ENCODE measurements at regions not wholly inside any gene's neighbourhood (a gene's known extent, or its start where the extent isn't known, plus 50 kb on each side); places are given as distances from the start of the nearest gene placed in this dataset.

DNA sequence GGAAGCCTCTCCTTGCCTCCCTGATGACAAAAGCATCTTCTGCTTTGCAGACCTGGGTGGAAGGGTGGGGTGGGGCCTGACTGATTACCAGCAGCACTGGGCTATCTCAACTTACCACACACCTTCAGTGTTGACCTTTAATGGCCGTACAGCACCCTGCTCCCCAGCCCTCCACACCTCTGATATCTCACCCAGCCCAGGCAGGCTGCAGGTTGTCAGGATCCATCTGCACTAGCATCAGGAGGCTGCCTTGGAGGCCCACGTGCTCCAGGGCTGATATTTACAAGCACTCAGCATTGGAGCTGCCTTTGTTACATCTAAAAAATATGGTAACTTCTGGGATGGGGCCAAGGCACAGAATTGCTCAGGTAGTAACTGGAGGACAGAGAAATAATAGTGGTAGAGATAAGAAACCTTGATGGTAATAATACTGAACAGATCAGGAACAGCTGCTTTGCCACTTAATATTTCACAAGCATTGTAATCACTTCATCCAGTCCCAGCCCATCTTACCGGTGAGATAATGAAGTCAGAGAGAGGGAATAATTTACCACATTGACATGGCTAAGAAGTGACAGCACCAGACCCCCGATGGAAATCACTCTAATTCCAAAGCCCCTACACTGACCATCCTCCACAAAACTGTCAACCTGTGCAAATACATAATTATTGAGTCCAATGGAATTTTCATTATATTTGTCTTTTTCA is 125.2 kb upstream of the RFLNA start (continued):
- TF ChIP-seq POLR3G (IDR thresholded peaks at IDR 0.05; ENCODE audit: extremely low read depth, insufficient read length, insufficient replicate concordance) (no peak), SREBF2 (CRISPR knock-in tag; IDR thresholded peaks at IDR 0.05) (no peak), CBX5 (IDR thresholded peaks at IDR 0.05; ENCODE audit: borderline replicate concordance, low read depth) (no peak), MEF2A (IDR thresholded peaks at IDR 0.05; ENCODE audit: control insufficient read depth, low read depth, low read length) (no peak), GATA2 (CRISPR knock-in tag; IDR thresholded peaks at IDR 0.05) (peak; percentile 34; the same call in 1 of the 2 replicates), IRF2 (CRISPR knock-in tag; IDR thresholded peaks at IDR 0.05) (no peak), CEBPB (tag; IDR thresholded peaks at IDR 0.05) (peak; percentile 51; the same call in 1 of the 2 replicates), DNMT1 (IDR thresholded peaks at IDR 0.05) (no peak), CBFA2T3 (IDR thresholded peaks at IDR 0.05) (peak; percentile 97), ZNF507 (tag; conservative IDR thresholded peaks at IDR 0.05) (no peak), STAG1 (CRISPR knock-in tag; IDR thresholded peaks at IDR 0.05; ENCODE audit: borderline replicate concordance) (no peak)
- TF ChIP-seq, protein P1, sequence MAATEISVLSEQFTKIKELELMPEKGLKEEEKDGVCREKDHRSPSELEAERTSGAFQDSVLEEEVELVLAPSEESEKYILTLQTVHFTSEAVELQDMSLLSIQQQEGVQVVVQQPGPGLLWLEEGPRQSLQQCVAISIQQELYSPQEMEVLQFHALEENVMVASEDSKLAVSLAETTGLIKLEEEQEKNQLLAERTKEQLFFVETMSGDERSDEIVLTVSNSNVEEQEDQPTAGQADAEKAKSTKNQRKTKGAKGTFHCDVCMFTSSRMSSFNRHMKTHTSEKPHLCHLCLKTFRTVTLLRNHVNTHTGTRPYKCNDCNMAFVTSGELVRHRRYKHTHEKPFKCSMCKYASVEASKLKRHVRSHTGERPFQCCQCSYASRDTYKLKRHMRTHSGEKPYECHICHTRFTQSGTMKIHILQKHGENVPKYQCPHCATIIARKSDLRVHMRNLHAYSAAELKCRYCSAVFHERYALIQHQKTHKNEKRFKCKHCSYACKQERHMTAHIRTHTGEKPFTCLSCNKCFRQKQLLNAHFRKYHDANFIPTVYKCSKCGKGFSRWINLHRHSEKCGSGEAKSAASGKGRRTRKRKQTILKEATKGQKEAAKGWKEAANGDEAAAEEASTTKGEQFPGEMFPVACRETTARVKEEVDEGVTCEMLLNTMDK (IDR thresholded peaks at IDR 0.05; ENCODE audit: borderline replicate concordance, insufficient read depth, low read depth, low read length, poor library complexity, severe bottlenecking), result no peak
- TF ChIP-seq, protein P2, sequence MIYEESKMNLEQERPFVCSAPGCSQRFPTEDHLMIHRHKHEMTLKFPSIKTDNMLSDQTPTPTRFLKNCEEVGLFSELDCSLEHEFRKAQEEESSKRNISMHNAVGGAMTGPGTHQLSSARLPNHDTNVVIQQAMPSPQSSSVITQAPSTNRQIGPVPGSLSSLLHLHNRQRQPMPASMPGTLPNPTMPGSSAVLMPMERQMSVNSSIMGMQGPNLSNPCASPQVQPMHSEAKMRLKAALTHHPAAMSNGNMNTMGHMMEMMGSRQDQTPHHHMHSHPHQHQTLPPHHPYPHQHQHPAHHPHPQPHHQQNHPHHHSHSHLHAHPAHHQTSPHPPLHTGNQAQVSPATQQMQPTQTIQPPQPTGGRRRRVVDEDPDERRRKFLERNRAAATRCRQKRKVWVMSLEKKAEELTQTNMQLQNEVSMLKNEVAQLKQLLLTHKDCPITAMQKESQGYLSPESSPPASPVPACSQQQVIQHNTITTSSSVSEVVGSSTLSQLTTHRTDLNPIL (CRISPR knock-in tag; IDR thresholded peaks at IDR 0.05), result no peak
- TF ChIP-seq, protein P3, sequence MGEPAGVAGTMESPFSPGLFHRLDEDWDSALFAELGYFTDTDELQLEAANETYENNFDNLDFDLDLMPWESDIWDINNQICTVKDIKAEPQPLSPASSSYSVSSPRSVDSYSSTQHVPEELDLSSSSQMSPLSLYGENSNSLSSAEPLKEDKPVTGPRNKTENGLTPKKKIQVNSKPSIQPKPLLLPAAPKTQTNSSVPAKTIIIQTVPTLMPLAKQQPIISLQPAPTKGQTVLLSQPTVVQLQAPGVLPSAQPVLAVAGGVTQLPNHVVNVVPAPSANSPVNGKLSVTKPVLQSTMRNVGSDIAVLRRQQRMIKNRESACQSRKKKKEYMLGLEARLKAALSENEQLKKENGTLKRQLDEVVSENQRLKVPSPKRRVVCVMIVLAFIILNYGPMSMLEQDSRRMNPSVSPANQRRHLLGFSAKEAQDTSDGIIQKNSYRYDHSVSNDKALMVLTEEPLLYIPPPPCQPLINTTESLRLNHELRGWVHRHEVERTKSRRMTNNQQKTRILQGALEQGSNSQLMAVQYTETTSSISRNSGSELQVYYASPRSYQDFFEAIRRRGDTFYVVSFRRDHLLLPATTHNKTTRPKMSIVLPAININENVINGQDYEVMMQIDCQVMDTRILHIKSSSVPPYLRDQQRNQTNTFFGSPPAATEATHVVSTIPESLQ (CRISPR knock-in tag; IDR thresholded peaks at IDR 0.05), result no peak
- TF ChIP-seq, protein P4, sequence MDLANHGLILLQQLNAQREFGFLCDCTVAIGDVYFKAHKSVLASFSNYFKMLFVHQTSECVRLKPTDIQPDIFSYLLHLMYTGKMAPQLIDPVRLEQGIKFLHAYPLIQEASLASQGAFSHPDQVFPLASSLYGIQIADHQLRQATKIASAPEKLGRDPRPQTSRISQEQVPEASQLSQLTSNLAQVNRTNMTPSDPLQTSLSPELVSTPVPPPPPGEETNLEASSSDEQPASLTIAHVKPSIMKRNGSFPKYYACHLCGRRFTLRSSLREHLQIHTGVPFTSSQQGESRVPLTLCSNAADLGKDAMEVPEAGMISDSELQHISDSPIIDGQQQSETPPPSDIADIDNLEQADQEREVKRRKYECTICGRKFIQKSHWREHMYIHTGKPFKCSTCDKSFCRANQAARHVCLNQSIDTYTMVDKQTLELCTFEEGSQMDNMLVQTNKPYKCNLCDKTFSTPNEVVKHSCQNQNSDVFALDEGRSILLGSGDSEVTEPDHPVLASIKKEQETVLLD (IDR thresholded peaks at IDR 0.05), result no peak
- TF ChIP-seq, protein P5, sequence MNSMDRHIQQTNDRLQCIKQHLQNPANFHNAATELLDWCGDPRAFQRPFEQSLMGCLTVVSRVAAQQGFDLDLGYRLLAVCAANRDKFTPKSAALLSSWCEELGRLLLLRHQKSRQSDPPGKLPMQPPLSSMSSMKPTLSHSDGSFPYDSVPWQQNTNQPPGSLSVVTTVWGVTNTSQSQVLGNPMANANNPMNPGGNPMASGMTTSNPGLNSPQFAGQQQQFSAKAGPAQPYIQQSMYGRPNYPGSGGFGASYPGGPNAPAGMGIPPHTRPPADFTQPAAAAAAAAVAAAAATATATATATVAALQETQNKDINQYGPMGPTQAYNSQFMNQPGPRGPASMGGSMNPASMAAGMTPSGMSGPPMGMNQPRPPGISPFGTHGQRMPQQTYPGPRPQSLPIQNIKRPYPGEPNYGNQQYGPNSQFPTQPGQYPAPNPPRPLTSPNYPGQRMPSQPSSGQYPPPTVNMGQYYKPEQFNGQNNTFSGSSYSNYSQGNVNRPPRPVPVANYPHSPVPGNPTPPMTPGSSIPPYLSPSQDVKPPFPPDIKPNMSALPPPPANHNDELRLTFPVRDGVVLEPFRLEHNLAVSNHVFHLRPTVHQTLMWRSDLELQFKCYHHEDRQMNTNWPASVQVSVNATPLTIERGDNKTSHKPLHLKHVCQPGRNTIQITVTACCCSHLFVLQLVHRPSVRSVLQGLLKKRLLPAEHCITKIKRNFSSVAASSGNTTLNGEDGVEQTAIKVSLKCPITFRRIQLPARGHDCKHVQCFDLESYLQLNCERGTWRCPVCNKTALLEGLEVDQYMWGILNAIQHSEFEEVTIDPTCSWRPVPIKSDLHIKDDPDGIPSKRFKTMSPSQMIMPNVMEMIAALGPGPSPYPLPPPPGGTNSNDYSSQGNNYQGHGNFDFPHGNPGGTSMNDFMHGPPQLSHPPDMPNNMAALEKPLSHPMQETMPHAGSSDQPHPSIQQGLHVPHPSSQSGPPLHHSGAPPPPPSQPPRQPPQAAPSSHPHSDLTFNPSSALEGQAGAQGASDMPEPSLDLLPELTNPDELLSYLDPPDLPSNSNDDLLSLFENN (IDR thresholded peaks at IDR 0.05; ENCODE audit: low read depth in 2 of 2, low read length in 2 of 2), result 0 out of 4 replicates have a peak, but pooled peaks of 1 of the 2 experiments have one; percentile 11
